Neuronal stem cell (in vitro differentiated cells): ENCODE measurements at regions not wholly inside any gene's neighbourhood (a gene's known extent, or its start where the extent isn't known, plus 50 kb on each side); places are given as distances from the start of the nearest gene placed in this dataset.
"Not testable (repeated sequence)": the region's sequence is repeated elsewhere in the genome, so short reads cannot be mapped to it uniquely, and the experiment has no call there.

Source experiments
- DNase-seq: peaks from one replicate; pipeline ENCODE4 v3.0.0-alpha.2; 2013; ENCODE audit warnings: low spot score
- H2AFZ ChIP-seq: one replicate; pipeline ENCODE4 v1.6.1; 2013; ENCODE audit warnings: mild to moderate bottlenecking, low read length, inconsistent platforms
- H2AK5ac ChIP-seq: 2 replicates; pipeline ENCODE4 v1.6.1; 2013; ENCODE audit warnings: low read depth, mild to moderate bottlenecking, inconsistent platforms, low read length, moderate library complexity, mixed read lengths
- H2BK120ac ChIP-seq: 2 replicates; pipeline ENCODE4 v1.6.1; 2013; ENCODE audit warnings: low read depth, mild to moderate bottlenecking, inconsistent platforms, low read length, moderate library complexity, mixed read lengths
- H2BK12ac ChIP-seq: one replicate; pipeline ENCODE4 v1.6.1; 2013; ENCODE audit warnings: low read length, inconsistent platforms
- H2BK15ac ChIP-seq: 2 replicates; pipeline ENCODE4 v1.6.1; 2013; ENCODE audit warnings: mild to moderate bottlenecking, low read length, inconsistent platforms, mixed read lengths
- H2BK5ac ChIP-seq: one replicate; pipeline ENCODE4 v1.6.1; 2013; ENCODE audit warnings: inconsistent platforms, mild to moderate bottlenecking, low read length, moderate library complexity
- H3K14ac ChIP-seq: one replicate; pipeline ENCODE4 v1.6.1; 2013; ENCODE audit warnings: low read length, inconsistent platforms
- H3K18ac ChIP-seq: 2 replicates; pipeline ENCODE4 v1.6.1; 2013; ENCODE audit warnings: low read length, inconsistent platforms
- H3K23ac ChIP-seq: 2 replicates; pipeline ENCODE4 v1.6.1; 2013; ENCODE audit warnings: low read depth, mild to moderate bottlenecking, mixed read lengths, low read length, inconsistent platforms; ENCODE audit not compliant: poor library complexity
- H3K27ac ChIP-seq: replicated peaks from 3 replicates; pipeline ENCODE4 v1.5.1; 2013; ENCODE audit warnings: low read length, inconsistent platforms
- H3K27me3 ChIP-seq, 3 experiments: 2 replicates each; pipeline ENCODE4 v1.6.1; 2013; ENCODE audit warnings: low read length in 3 of 3, mild to moderate bottlenecking in 2 of 3, inconsistent platforms in 1 of 3, low read depth in 1 of 3, mixed read lengths in 1 of 3, moderate library complexity in 1 of 3; ENCODE audit not compliant: control insufficient read depth in 3 of 3, insufficient read depth in 3 of 3
- H3K36me3 ChIP-seq, 2 donors: replicated peaks in 1 of 2; 2 replicates each; pipeline ENCODE4 v1.6.1; 2013; ENCODE audit warnings: low read length in 2 of 2; ENCODE audit not compliant: control insufficient read depth in 2 of 2, insufficient read depth in 2 of 2
- H3K4ac ChIP-seq: 2 replicates; pipeline ENCODE4 v1.6.1; 2013; ENCODE audit warnings: inconsistent platforms, mild to moderate bottlenecking, low read length, moderate library complexity
- H3K4me1 ChIP-seq, 2 donors: 1 replicate in 1 of 2; 2 replicates in 1 of 2; pipeline ENCODE4 v1.6.1; 2013; ENCODE audit warnings: low read length in 2 of 2, low read depth in 1 of 2; ENCODE audit not compliant: control insufficient read depth in 2 of 2, insufficient read depth in 1 of 2
- H3K4me2 ChIP-seq: one replicate; pipeline ENCODE4 v1.6.1; 2013; ENCODE audit warnings: mild to moderate bottlenecking, low read length, inconsistent platforms; ENCODE audit not compliant: insufficient read depth, poor library complexity, severe bottlenecking
- H3K4me3 ChIP-seq, 2 donors: 2 replicates each; pipeline ENCODE4 v1.5.1; 2013; ENCODE audit warnings: low read length in 2 of 2, mild to moderate bottlenecking in 2 of 2, inconsistent platforms in 1 of 2, moderate library complexity in 1 of 2
- H3K79me1 ChIP-seq: one replicate; pipeline ENCODE4 v1.6.1; 2013; ENCODE audit warnings: low read depth, mild to moderate bottlenecking, inconsistent platforms, low read length, moderate library complexity
- H3K9ac ChIP-seq: one replicate; pipeline ENCODE4 v1.6.1; 2013; ENCODE audit warnings: mild to moderate bottlenecking, low read depth, low read length, inconsistent platforms; ENCODE audit not compliant: poor library complexity
- H3K9me3 ChIP-seq, 2 donors: replicated peaks in 1 of 2; 2 replicates each; pipeline versions ENCODE3 to v1.6.1; 2013; ENCODE audit warnings: low read length in 2 of 2, mild to moderate bottlenecking in 2 of 2, inconsistent platforms in 1 of 2, low read depth in 1 of 2, mixed read lengths in 1 of 2, moderate library complexity in 1 of 2; ENCODE audit not compliant: control insufficient read depth in 2 of 2, insufficient read depth in 1 of 2
- H4K8ac ChIP-seq: one replicate; pipeline ENCODE4 v1.6.1; 2013; ENCODE audit warnings: low read depth, mild to moderate bottlenecking, inconsistent platforms, low read length, moderate library complexity
- H4K91ac ChIP-seq: one replicate; pipeline ENCODE4 v1.6.1; 2013; ENCODE audit warnings: low read length, low read depth, mild to moderate bottlenecking, inconsistent platforms; ENCODE audit not compliant: poor library complexity
- WGBS, 2 donors: extraction: QIAGEN DNeasy Blood & Tissue Kit; methylation state at CpG; one replicate each; pipeline ENCODE4 v1.1.7; 2013; ENCODE audit warnings: missing lambda C conversion rate in 2 of 2, mixed read lengths in 1 of 2; ENCODE audit not compliant: insufficient read length in 2 of 2, insufficient replicate concordance in 1 of 2; ENCODE audit errors: extremely low coverage in 2 of 2; 5-methylcytosine and 5-hydroxymethylcytosine counted together

- H3K36me3 ChIP-seq: no peaks in the 10 kb centered on the region
- H2BK15ac ChIP-seq: no peak overlapping the region
- H4K91ac ChIP-seq: no peak overlapping the region
- H2BK120ac ChIP-seq: no peak overlapping the region
- H3K9ac ChIP-seq: no peak overlapping the region
- no peak for DNase-seq
- no peak overlapping the region for H3K4me2 ChIP-seq
- H3K4me1 ChIP-seq: peaks cover 0 to 4% of the 10 kb centered on the region in 2 donors
- no peak overlapping the region for H2BK5ac ChIP-seq
- no peak overlapping the region for H3K14ac ChIP-seq
- no peak overlapping the region for H3K18ac ChIP-seq
- H2BK12ac ChIP-seq: no peak overlapping the region
- no peaks in the 10 kb centered on the region for H3K79me1 ChIP-seq
- no peak overlapping the region for H2AFZ ChIP-seq
- H3K4me3 ChIP-seq: no peak overlapping the region
- H3K23ac ChIP-seq: no peak overlapping the region
- H4K8ac ChIP-seq: no peak overlapping the region
- WGBS, 2 donors: no CpG with 5 or more reads among the region's 3 CpGs
- H3K4ac ChIP-seq: no peak overlapping the region
- H3K9me3 ChIP-seq: peaks cover 0 to 4% of the 10 kb centered on the region in 2 donors
- H3K27ac ChIP-seq: no peak overlapping the region
- H3K27me3 ChIP-seq: no peaks in the 10 kb centered on the region
- no peak overlapping the region for H2AK5ac ChIP-seq
Measured at GRCh38 chr2:11877764-11878163, 131.3 kb downstream of the LPIN1 start.

GRCh38 chr2:11885253-11885652, 138.8 kb downstream of the LPIN1 start:
- H3K4me3 ChIP-seq, H2BK5ac ChIP-seq, H3K36me3 ChIP-seq, H3K9ac ChIP-seq, H3K23ac ChIP-seq, H2AK5ac ChIP-seq, H2BK120ac ChIP-seq, H4K91ac ChIP-seq, H3K9me3 ChIP-seq, H3K27ac ChIP-seq, H3K27me3 ChIP-seq, H3K4me2 ChIP-seq, H3K4ac ChIP-seq, H2BK15ac ChIP-seq, H2AFZ ChIP-seq, H3K4me1 ChIP-seq, H3K18ac ChIP-seq, H4K8ac ChIP-seq, DNase-seq, H3K14ac ChIP-seq, H2BK12ac ChIP-seq, H3K79me1 ChIP-seq: not testable (repeated sequence)
- no CpG with 5 or more reads among the region's 4 CpGs for WGBS, 2 donors

- H3K4me3 ChIP-seq, H2BK120ac ChIP-seq, DNase-seq, H3K4me2 ChIP-seq, H3K4ac ChIP-seq, H3K9me3 ChIP-seq, H3K9ac ChIP-seq, H2BK15ac ChIP-seq, H4K8ac ChIP-seq, H3K27ac ChIP-seq, H3K79me1 ChIP-seq, H3K23ac ChIP-seq, H3K14ac ChIP-seq, H2BK5ac ChIP-seq, H3K18ac ChIP-seq, H2AK5ac ChIP-seq, H3K36me3 ChIP-seq, H3K27me3 ChIP-seq, H3K4me1 ChIP-seq, H2BK12ac ChIP-seq, H2AFZ ChIP-seq, H4K91ac ChIP-seq: not testable (repeated sequence)
- no CpG with 5 or more reads among the region's 8 CpGs for WGBS, 2 donors
Measured at GRCh38 chr2:11886899-11887298, 140.5 kb downstream of the LPIN1 start.

GRCh38 chr2:11889101-11889850, 142.8 kb downstream of the LPIN1 start:
- no peak for DNase-seq
- Histone ChIP-seq H3K27ac (no peak overlapping the region), H2AFZ (no peak overlapping the region), H3K79me1 (no peaks in the 10 kb centered on the region), H3K4me2 (no peak overlapping the region), H3K14ac (no peak overlapping the region), H2BK15ac (no peak overlapping the region), H3K9ac (no peak overlapping the region), H3K4me1 (peaks cover 0 to 2% of the 10 kb centered on the region in 2 donors), H4K91ac (no peak overlapping the region), H4K8ac (no peak overlapping the region), H3K9me3 (peaks cover 2 to 6% of the 10 kb centered on the region in 2 donors), H2BK12ac (no peak overlapping the region), H3K4me3 (no peak overlapping the region), H3K18ac (no peak overlapping the region), H2BK120ac (no peak overlapping the region), H3K23ac (no peak overlapping the region), H3K4ac (no peak overlapping the region), H3K27me3 (no peaks in the 10 kb centered on the region), H2AK5ac (no peak overlapping the region), H2BK5ac (no peak overlapping the region), H3K36me3 (no peaks in the 10 kb centered on the region)
- no CpG with 5 or more reads among the region's 2 CpGs for WGBS, 2 donors
